ENCODE measurements at regions not wholly inside any gene's neighbourhood (a gene's known extent, or its start where the extent isn't known, plus 50 kb on each side); places are given as distances from the start of the nearest gene placed in this dataset.

- TF ChIP-seq CTCF (IDR thresholded peaks at IDR 0.05; ENCODE audit: low read depth, low read length, poor library complexity, severe bottlenecking) (no peak), EZH2phosphoT487 (IDR thresholded peaks at IDR 0.05; ENCODE audit: borderline replicate concordance, low read length) (no peak)
- no peaks in the 10 kb centered on the region for H3K9me2 ChIP-seq (replicated peaks; ENCODE audit: control insufficient read depth, low read length)
- no peaks in the 10 kb centered on the region for H3K79me2 ChIP-seq (ENCODE audit: control insufficient read depth, low read length)
- no peaks in the 10 kb centered on the region for H3K36me3 ChIP-seq (ENCODE audit: control insufficient read depth, low read length)
- no peak overlapping the region for H3K27ac ChIP-seq (ENCODE audit: low read depth, low read length)
- H3K27me3 ChIP-seq (ENCODE audit: control insufficient read depth, low read length), result no peaks in the 10 kb centered on the region
- H3K9me3 ChIP-seq (ENCODE audit: control insufficient read depth, insufficient read depth, low read length), result no peaks in the 10 kb centered on the region
- no peaks in the 10 kb centered on the region for H3F3A ChIP-seq (ENCODE audit: control insufficient read depth, insufficient read depth)
- H4K20me1 ChIP-seq (ENCODE audit: control insufficient read depth, insufficient read depth, low read depth, low read length), result no peaks in the 10 kb centered on the region
- H3K4me1 ChIP-seq (ENCODE audit: control insufficient read depth, low read length), result no peaks in the 10 kb centered on the region
- no peak overlapping the region for H3K4me2 ChIP-seq (ENCODE audit: low read length)
- no peak overlapping the region for H3K4me3 ChIP-seq (ENCODE audit: low read length)
These were observed 273.8 kb downstream of the RPS6KC1 start for GRCh38 chr1:213324859-213325258.

- Histone ChIP-seq H3K79me2 (ENCODE audit: control insufficient read depth, low read length) (no peaks in the 10 kb centered on the region), H3K36me3 (ENCODE audit: control insufficient read depth, low read length) (no peaks in the 10 kb centered on the region), H3K4me1 (ENCODE audit: control insufficient read depth, low read length) (no peaks in the 10 kb centered on the region), H3K27me3 (ENCODE audit: control insufficient read depth, low read length) (no peaks in the 10 kb centered on the region), H3K4me2 (ENCODE audit: low read length) (no peak overlapping the region), H3K4me3 (ENCODE audit: low read length) (no peak overlapping the region), H3K9me3 (ENCODE audit: control insufficient read depth, insufficient read depth, low read length) (no peaks in the 10 kb centered on the region), H4K20me1 (ENCODE audit: control insufficient read depth, insufficient read depth, low read depth, low read length) (no peaks in the 10 kb centered on the region), H3F3A (ENCODE audit: control insufficient read depth, insufficient read depth) (no peaks in the 10 kb centered on the region), H3K9me2 (replicated peaks; ENCODE audit: control insufficient read depth, low read length) (no peaks in the 10 kb centered on the region), H3K27ac (ENCODE audit: low read depth, low read length) (no peak overlapping the region)
- TF ChIP-seq CTCF (IDR thresholded peaks at IDR 0.05; ENCODE audit: low read depth, low read length, poor library complexity, severe bottlenecking) (no peak), EZH2phosphoT487 (IDR thresholded peaks at IDR 0.05; ENCODE audit: borderline replicate concordance, low read length) (no peak)
These were observed 274.4 kb downstream of the RPS6KC1 start for GRCh38 chr1:213325482-213325881.

GRCh38 chr1:213326281-213327016 is 275.4 kb downstream of the RPS6KC1 start:
- H3F3A ChIP-seq (ENCODE audit: control insufficient read depth, insufficient read depth), result no peaks in the 10 kb centered on the region
- H3K27me3 ChIP-seq (ENCODE audit: control insufficient read depth, low read length), result no peaks in the 10 kb centered on the region
- no peak overlapping the region for H3K4me3 ChIP-seq (ENCODE audit: low read length)
- no peaks in the 10 kb centered on the region for H3K9me2 ChIP-seq (replicated peaks; ENCODE audit: control insufficient read depth, low read length)
- H3K36me3 ChIP-seq (ENCODE audit: control insufficient read depth, low read length), result no peaks in the 10 kb centered on the region
- H3K79me2 ChIP-seq (ENCODE audit: control insufficient read depth, low read length), result no peaks in the 10 kb centered on the region
- no peak overlapping the region for H3K27ac ChIP-seq (ENCODE audit: low read depth, low read length)
- H4K20me1 ChIP-seq (ENCODE audit: control insufficient read depth, insufficient read depth, low read depth, low read length), result no peaks in the 10 kb centered on the region
- no peaks in the 10 kb centered on the region for H3K4me1 ChIP-seq (ENCODE audit: control insufficient read depth, low read length)
- TF ChIP-seq CTCF (IDR thresholded peaks at IDR 0.05; ENCODE audit: low read depth, low read length, poor library complexity, severe bottlenecking) (no peak), EZH2phosphoT487 (IDR thresholded peaks at IDR 0.05; ENCODE audit: borderline replicate concordance, low read length) (no peak)
- no peak overlapping the region for H3K4me2 ChIP-seq (ENCODE audit: low read length)
- no peaks in the 10 kb centered on the region for H3K9me3 ChIP-seq (ENCODE audit: control insufficient read depth, insufficient read depth, low read length)
